HepG2 (cell line): ENCODE measurements at regions not wholly inside any gene's neighbourhood (a gene's known extent, or its start where the extent isn't known, plus 50 kb on each side); places are given as distances from the start of the nearest gene placed in this dataset.

Experiments
- BRF2 ChIP-seq: sonication (generic); formaldehyde crosslinking; IDR thresholded peaks from 2 replicates; pipeline ENCODE4 v1.8.1; 2022; ENCODE audit warnings: mild to moderate bottlenecking, missing genetic modification reagents
- FIP1L1 ChIP-seq: fragments of 200-400 bp; formaldehyde crosslinking; IDR thresholded peaks from 2 replicates; pipeline ENCODE4 v1.6.1; 2018; ENCODE audit warnings: low read depth, mild to moderate bottlenecking, low read length, moderate library complexity, borderline replicate concordance; ENCODE audit not compliant: insufficient read depth
- FOXK2 ChIP-seq: fragments of 450-650 bp; IDR thresholded peaks from 2 replicates; pipeline ENCODE4 v1.6.1; 2016
- HOMEZ ChIP-seq: IDR thresholded peaks from 2 replicates; pipeline ENCODE4 v1.6.1; 2016; ENCODE audit warnings: low read depth
- SCMH1 ChIP-seq: sonication (generic); formaldehyde crosslinking; IDR thresholded peaks from 2 replicates; pipeline ENCODE4 v1.9.0; 2021; ENCODE audit warnings: missing genetic modification reagents, mild to moderate bottlenecking, borderline replicate concordance
- STAG1 ChIP-seq: sonication (generic); formaldehyde crosslinking; IDR thresholded peaks from 2 replicates; pipeline ENCODE4 v1.4.0; 2020; ENCODE audit warnings: missing genetic modification reagents
- TGIF2 ChIP-seq: IDR thresholded peaks from 2 replicates; pipeline ENCODE4 v1.6.1; 2016; ENCODE audit warnings: control low read depth, missing compliant biosample characterization
- TOE1 ChIP-seq: sonication (generic); formaldehyde crosslinking; IDR thresholded peaks from 2 replicates; pipeline ENCODE4 v1.4.0; 2020; ENCODE audit warnings: mild to moderate bottlenecking, missing genetic modification reagents
- ZBTB26 ChIP-seq: IDR thresholded peaks from 2 replicates; pipeline ENCODE4 v1.6.1; 2016; ENCODE audit warnings: missing compliant biosample characterization, missing genetic modification reagents, borderline replicate concordance
- ZBTB3 ChIP-seq: sonication (generic); formaldehyde crosslinking; IDR thresholded peaks from 2 replicates; pipeline ENCODE4 v1.4.0; 2020; ENCODE audit warnings: low read depth, mild to moderate bottlenecking, moderate library complexity, missing genetic modification reagents, borderline replicate concordance
- ZKSCAN5 ChIP-seq: sonication (generic); formaldehyde crosslinking; IDR thresholded peaks from 2 replicates; pipeline ENCODE4 v1.5.1; 2020; ENCODE audit warnings: mild to moderate bottlenecking, missing genetic modification reagents

- TF ChIP-seq TOE1 (CRISPR knock-in tag) (no peak), ZBTB26 (CRISPR knock-in tag) (peak; percentile 9; the same call in 1 of the 2 replicates), ZBTB3 (CRISPR knock-in tag) (no peak), BRF2 (no peak), SCMH1 (CRISPR knock-in tag) (no peak), ZKSCAN5 (CRISPR knock-in tag) (0 out of 2 replicates have a peak, but pooled peaks have one; percentile 44), FIP1L1 (no peak), FOXK2 (no peak), STAG1 (CRISPR knock-in tag) (peak; percentile 73), TGIF2 (0 out of 2 replicates have a peak, but pooled peaks have one; percentile 7), HOMEZ (CRISPR knock-in tag) (0 out of 2 replicates have a peak, but pooled peaks have one; percentile 41)
Observed at GRCh38 chr4:123659730-123660129, 263.1 kb downstream of the SPRY1 start (continued).
